Lower leg skin (tissue), 3 donors: ENCODE measurements at regions not wholly inside any gene's neighbourhood (a gene's known extent, or its start where the extent isn't known, plus 50 kb on each side); places are given as distances from the start of the nearest gene placed in this dataset.

Experiments
- POLR2A ChIP-seq, 2 donors: fragments of 450-650 bp; IDR thresholded peaks; one replicate each; pipeline ENCODE4 v1.6.1; 2016 to 2017; ENCODE audit warnings: antibody characterized with exemption in 2 of 2, mild to moderate bottlenecking in 1 of 2, moderate library complexity in 1 of 2
- TF ChIP-seq, protein P1 (sequence below), 3 donors: fragments of 450-650 bp; IDR thresholded peaks; one replicate each; pipeline ENCODE4 v1.5.1; 2016; ENCODE audit warnings: antibody characterized with exemption in 3 of 3, mild to moderate bottlenecking in 3 of 3, moderate library complexity in 2 of 3

DNA sequence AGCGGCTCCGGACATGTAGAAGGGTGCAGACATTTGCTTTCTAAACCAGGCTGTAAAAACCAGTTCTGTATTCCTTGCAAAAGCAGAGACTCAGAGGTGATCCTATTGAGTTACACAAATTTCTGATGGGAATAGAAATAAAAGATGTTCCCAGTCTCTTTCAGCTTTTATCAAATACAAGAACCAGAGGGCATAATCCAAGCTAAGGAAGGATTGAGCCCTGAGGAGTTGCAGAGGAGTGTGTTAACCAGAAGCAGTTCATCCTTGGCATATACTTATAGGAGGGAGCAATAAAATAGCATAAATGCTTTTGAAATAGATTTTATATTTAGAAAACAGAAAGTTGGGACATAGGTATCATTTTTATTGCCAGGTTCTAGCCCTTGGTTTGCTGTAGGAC lies 75.3 kb downstream of the KIF4B start:
- TF ChIP-seq, protein P1, sequence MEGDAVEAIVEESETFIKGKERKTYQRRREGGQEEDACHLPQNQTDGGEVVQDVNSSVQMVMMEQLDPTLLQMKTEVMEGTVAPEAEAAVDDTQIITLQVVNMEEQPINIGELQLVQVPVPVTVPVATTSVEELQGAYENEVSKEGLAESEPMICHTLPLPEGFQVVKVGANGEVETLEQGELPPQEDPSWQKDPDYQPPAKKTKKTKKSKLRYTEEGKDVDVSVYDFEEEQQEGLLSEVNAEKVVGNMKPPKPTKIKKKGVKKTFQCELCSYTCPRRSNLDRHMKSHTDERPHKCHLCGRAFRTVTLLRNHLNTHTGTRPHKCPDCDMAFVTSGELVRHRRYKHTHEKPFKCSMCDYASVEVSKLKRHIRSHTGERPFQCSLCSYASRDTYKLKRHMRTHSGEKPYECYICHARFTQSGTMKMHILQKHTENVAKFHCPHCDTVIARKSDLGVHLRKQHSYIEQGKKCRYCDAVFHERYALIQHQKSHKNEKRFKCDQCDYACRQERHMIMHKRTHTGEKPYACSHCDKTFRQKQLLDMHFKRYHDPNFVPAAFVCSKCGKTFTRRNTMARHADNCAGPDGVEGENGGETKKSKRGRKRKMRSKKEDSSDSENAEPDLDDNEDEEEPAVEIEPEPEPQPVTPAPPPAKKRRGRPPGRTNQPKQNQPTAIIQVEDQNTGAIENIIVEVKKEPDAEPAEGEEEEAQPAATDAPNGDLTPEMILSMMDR (IDR thresholded peaks at IDR 0.05) = no peak
- no peak for TF ChIP-seq POLR2A (IDR thresholded peaks at IDR 0.05)
